Fibroblast of skin of back (primary cell): ENCODE measurements at regions not wholly inside any gene's neighbourhood (a gene's known extent, or its start where the extent isn't known, plus 50 kb on each side); places are given as distances from the start of the nearest gene placed in this dataset.
A peak's percentile ranks its signal among the peaks of the same experiment; 100 is the strongest.

ENCODE experiments used
- DNase-seq: peaks from one replicate; pipeline ENCODE4 v3.0.0-alpha.2; 2013

DNA sequence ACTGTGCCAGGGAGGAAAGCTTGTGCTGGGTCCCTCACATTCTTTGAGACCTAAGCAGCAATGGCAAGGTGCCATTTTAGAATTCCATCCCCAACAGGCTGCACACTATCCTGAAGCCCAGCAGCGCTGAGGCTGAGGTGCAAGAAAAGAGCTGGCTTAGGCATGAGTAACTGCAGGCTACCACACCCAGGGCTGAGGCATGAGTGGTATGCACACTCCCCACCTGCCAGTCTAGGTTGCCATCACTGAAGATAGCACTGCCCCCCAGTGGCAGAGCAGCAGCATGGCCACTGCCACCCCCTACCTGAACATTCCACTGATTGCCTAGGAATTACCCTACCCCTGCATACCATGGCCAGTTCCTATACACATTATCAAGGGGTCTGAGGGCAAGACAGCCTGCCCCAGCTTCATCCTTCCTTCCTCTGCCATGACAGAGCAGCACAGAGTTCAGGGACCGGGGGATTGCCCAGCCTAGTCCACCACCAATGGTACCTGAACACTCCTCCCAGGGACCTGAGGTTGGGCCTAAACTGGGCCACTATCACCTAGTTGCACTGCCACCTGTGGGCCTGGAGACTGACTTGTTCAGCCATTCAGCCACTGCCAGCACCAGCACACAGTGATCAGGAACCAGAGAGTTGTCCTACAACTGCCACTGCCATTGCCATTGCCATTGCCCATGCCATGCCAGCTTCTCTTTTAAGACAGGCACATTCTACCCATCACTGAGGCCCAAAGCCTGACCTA lies 129.8 kb downstream of the SATB1 start:
- peak; percentile 78 for DNase-seq

GRCh38 chr3:18290157-18290556 lies 135.0 kb downstream of the SATB1 start:
- no peak for DNase-seq

GRCh38 chr3:18288243-18288642 lies 136.9 kb downstream of the SATB1 start:
- no peak for DNase-seq

- no peak for DNase-seq
Observed at GRCh38 chr3:18284716-18285115, 140.4 kb downstream of the SATB1 start.

DNA sequence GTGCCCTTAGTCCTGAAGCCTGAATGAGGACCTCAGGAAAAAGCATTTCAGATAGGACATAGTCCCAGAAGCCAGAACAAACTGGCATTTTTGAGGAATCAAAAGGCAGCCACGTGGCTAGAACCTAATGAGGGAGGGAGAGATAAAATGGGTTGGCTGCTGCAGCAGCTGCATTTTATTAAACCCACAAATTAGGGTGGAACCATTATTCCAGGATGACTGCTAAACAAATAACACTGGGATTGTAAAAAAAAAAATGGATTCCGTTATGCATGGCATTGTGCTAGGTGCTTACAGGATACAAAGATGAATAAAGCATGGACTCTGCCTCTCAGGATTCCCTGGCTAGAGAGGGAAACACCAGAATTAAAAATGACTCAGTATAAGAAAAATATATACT lies 141.5 kb downstream of the SATB1 start:
- DNase-seq, result no peak

DNA sequence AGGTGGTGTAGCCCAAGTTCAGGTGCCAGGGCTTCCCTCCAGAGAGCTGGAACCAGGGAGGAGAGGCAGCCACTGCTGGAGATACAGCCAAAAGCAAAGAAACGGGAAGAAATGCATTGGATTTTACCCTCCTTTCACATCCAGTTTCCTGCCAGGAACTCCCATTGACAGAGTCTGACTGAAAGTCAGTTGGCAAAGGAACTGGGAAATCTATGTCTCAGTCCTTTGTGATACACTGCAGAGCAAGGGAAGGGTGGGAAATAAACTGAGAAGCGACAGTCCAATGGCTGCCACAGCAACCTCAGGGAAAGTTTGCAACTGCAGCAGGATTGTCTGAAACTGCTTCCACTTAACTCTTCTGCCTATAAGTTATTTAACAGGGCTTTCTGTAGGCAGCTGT lies 142.6 kb downstream of the SATB1 start:
- no peak for DNase-seq

- DNase-seq, result no peak
Observed at GRCh38 chr3:18279226-18279737, 145.9 kb downstream of the SATB1 start.

- no peak for DNase-seq
Observed at GRCh38 chr3:18264853-18265252, 160.3 kb downstream of the SATB1 start.

GRCh38 chr3:18264361-18264760 lies 160.8 kb downstream of the SATB1 start:
- no peak for DNase-seq

DNA sequence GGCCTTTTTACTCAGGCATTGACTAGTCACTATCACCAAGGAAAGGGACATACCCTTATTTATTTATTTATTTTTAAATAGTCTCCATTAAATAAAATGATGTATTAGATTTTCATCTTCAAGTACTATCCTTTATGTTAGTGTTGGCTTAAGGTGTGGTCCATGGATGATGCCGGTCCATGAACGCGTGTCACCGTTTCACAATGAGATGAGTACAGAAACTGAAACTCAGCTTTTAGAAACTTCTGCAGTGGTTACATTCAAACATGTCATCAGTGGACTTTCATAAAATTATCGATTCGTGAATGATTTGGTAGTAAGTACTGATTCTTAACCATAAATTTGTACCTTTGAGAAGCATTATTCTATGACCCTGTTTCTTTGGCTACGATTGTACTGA lies 166.6 kb downstream of the SATB1 start:
- DNase-seq, result no peak

GRCh38 chr3:18252578-18252977 lies 172.6 kb downstream of the SATB1 start:
- DNase-seq, result no peak

DNA sequence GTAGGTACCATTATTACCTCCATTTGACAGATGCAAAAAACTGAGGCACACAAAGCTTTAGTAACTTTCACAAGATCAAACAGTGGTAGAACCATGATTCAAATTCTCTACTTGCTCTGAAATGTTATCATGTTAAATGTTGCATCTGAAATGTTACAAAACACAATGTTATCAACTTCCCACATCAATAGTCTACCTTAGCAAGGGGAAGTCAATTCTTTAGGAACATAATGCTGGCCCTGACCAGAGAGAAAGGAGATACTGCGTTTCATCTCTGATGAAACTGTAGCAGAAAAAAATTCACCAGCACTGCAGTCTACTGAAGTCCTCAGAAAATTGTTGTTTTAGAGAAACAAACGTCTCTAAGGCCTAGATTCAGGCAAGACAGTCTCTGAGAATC lies 174.1 kb downstream of the SATB1 start:
- DNase-seq, result no peak

DNA sequence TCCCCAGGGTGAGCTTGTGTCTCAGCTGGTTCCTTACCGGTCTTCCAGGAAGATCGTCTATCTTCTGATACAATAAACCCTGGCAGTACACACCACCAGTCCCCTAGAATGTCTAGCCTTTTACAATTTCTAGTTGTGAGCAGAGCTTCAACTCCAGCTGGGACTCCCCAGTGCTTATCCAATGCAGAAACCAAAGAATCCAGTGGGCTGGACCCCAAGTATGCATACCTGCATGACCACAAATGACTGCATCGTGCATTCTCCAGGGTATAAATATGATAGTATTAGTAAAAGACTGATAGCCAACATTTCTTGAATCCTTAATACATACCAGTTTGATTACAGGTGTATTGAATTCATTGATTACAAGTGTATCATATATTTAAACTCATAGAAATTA lies 176.0 kb downstream of the SATB1 start:
- DNase-seq, result no peak

- no peak for DNase-seq
Observed at GRCh38 chr3:18247776-18248310, 177.3 kb downstream of the SATB1 start.

GRCh38 chr3:18247139-18247695 lies 177.9 kb downstream of the SATB1 start:
- no peak for DNase-seq

- no peak for DNase-seq
Observed at GRCh38 chr3:18246336-18247060, 178.6 kb downstream of the SATB1 start.

- DNase-seq, result no peak
Observed at GRCh38 chr3:18245721-18246120, 179.4 kb downstream of the SATB1 start.

DNA sequence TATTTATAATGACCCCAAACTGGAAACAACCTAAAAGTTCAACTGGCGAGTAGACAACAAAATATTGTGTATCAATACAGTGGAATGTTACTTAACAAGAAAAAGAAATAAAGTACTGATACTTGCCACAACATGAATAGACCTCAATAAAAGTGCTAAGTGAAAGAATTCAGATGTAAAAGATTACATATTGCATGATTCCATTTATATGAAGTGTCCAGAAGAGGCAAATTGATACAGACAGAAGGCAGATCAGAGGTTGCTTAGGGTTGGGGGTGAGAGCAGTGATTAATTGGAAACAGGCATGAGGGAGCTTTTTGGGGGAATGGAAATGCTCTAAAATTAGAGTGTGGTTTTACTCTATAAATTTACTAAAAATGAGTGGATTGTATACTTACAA lies 183.3 kb downstream of the SATB1 start:
- no peak for DNase-seq

DNA sequence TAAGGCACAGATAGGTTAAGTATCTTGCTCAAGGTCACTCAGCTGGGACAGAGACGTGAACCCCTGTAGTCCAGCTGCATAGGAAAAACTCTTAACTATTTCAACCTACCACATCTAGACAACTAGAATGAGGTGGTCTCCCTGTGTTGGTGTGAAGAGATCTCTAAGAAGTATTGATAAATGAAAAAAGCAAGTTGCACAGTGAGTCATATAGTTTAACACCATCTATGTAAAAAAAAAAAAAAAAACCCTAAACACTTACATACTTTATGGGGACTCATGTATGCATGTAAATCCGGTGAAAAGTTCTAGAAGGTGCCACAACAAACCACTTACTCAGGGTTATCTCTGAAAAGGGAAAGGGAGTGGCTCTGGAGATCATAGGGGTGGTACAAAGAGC lies 185.5 kb downstream of the SATB1 start:
- no peak for DNase-seq

DNA sequence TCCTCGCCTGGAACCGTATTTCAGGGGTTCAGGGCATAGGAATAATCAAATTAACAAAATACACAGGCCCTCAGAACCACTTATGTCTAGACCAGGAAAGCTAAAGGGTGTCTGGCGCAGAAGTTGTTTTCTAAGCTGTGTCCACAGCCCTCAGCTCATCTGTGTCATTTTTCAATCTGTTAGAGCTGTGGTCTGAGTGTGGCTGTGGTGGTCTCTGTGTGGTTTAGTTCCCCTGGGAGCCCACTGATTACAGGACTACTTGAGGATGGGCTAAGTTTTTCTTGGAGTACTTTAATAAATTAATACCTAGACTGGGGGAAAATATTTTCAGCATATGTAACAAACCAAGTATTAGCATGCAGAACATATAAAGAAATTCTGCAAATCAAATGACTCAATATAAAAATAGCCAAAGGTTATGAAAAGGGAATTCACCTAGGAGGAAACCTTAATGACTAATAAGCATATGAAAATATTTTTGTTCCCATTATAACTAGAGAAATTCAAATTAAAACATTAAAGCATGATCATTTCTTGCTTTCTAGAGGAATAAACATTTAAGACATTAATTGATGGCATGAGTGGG lies 186.3 kb downstream of the SATB1 start:
- DNase-seq, result peak; percentile 28

DNA sequence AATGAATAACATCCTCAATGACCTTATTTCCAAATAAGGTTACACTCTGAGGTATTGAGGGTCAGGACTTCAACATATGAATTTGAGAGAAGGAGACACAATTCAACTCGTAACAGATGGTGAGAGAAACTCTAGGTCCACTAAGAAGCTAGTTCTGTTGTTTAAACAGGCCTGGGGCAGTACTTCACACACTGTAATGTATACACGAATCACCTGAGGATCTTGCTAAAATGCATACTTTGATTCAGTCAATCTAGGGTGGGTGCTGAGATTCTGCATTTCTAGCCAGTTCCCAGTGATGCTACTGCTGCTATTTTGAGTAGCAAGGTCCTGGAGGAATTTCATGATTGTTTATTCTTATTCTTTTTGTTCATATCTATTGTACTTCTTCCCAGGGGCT lies 186.8 kb downstream of the SATB1 start:
- DNase-seq, result no peak

GRCh38 chr3:18237251-18238005 lies 187.7 kb downstream of the SATB1 start:
- DNase-seq, result peak; percentile 61
